ENCODE measurements at regions not wholly inside any gene's neighbourhood (a gene's known extent, or its start where the extent isn't known, plus 50 kb on each side); places are given as distances from the start of the nearest gene placed in this dataset.

DNA sequence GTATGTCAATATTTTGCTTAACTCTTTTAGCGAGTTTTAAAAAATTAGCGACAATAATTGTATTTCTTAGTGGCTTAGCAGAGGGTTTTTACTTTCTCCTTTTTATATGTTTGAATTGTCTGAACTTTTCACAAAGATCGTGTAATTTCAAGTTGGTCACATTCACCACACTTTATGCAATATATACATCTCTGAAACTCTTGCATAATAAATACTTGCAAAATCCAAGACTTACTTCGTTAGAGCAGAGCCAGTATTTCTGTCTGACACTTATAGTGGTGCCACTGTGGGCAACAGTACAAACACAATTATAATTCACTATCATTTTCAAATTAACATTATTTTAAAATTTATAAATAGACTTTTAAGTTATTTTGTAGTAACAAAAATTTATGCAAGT is 62.0 kb downstream of the SUCNR1 start:
- ChIA-PET POLR2A (no interaction called here), CTCF (no interaction called here)
- H3K27ac ChIP-seq (ENCODE audit: low read depth, low read length) = no peak overlapping the region
- TF ChIP-seq, protein P1, sequence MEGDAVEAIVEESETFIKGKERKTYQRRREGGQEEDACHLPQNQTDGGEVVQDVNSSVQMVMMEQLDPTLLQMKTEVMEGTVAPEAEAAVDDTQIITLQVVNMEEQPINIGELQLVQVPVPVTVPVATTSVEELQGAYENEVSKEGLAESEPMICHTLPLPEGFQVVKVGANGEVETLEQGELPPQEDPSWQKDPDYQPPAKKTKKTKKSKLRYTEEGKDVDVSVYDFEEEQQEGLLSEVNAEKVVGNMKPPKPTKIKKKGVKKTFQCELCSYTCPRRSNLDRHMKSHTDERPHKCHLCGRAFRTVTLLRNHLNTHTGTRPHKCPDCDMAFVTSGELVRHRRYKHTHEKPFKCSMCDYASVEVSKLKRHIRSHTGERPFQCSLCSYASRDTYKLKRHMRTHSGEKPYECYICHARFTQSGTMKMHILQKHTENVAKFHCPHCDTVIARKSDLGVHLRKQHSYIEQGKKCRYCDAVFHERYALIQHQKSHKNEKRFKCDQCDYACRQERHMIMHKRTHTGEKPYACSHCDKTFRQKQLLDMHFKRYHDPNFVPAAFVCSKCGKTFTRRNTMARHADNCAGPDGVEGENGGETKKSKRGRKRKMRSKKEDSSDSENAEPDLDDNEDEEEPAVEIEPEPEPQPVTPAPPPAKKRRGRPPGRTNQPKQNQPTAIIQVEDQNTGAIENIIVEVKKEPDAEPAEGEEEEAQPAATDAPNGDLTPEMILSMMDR (IDR thresholded peaks at IDR 0.05; ENCODE audit: low read depth, low read length) = no peak
- H3K4me3 ChIP-seq (ENCODE audit: low read depth, low read length) = no peak overlapping the region
- DNase-seq (ENCODE audit: low read depth, low spot score) = no peak
- no peaks in the 10 kb centered on the region for H3K9me3 ChIP-seq (ENCODE audit: control insufficient read depth, insufficient read depth, low read length)
- no peaks in the 10 kb centered on the region for H3K27me3 ChIP-seq (ENCODE audit: control insufficient read depth, insufficient read depth, low read length)

DNA sequence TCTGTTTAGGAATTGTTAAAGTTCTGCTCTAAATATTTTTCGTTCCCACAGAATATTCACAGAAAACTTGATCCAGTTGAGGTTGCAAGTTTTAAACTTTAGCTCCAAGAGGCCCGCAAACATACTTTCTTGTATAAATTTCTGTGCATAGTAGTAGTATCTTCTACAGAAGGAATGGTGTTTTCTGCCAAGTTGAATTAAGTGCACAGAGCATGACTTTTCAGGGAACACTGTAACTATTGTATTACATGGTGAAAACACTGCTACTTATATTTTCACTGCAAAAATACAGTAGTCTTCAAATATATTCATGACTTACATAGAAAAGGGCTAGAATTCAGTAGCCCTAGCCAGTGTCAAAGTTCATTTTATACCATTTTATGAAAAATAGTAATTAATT is 67.0 kb downstream of the SUCNR1 start:
- CTCF ChIA-PET = interaction anchor here (1.7 to 1.8 kb wide), 2 partner anchors 21 to 504 kb away, joined by 4 to 5 read pairs; no protein-coding TSS in a partner anchor
- H3K9me3 ChIP-seq (ENCODE audit: control insufficient read depth, insufficient read depth, low read length) = no peaks in the 10 kb centered on the region
- no peak for DNase-seq (ENCODE audit: low read depth, low spot score)
- no peak overlapping the region for H3K4me3 ChIP-seq (ENCODE audit: low read depth, low read length)
- TF ChIP-seq, protein P1 (IDR thresholded peaks at IDR 0.05; ENCODE audit: low read depth, low read length) = no peak
- no peak overlapping the region for H3K27ac ChIP-seq (ENCODE audit: low read depth, low read length)
- no peaks in the 10 kb centered on the region for H3K27me3 ChIP-seq (ENCODE audit: control insufficient read depth, insufficient read depth, low read length)
- POLR2A ChIA-PET = no interaction called here

DNA sequence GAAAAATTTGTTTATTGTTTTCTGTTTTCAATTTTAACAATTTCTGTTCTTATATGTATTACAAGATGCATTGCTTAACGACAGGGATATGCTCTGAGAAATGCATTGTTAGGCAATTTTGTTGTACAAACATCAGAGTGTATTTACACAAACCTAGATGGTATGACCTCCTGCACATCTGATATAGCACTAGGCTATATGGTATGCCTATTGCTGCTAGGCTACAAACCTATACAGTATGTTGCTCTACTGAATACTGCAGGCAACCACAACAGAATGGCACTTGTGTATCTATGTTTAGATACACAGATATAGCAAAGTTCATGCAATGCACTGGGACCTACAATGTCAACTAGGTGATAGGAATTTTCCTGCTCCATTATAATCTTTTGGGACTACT is 70.1 kb downstream of the SUCNR1 start:
- ChIA-PET CTCF (no interaction called here), POLR2A (no interaction called here)
- Histone ChIP-seq H3K9me3 (ENCODE audit: control insufficient read depth, insufficient read depth, low read length) (no peaks in the 10 kb centered on the region), H3K27ac (ENCODE audit: low read depth, low read length) (no peak overlapping the region), H3K4me3 (ENCODE audit: low read depth, low read length) (no peak overlapping the region), H3K27me3 (ENCODE audit: control insufficient read depth, insufficient read depth, low read length) (no peaks in the 10 kb centered on the region)
- no peak for DNase-seq (ENCODE audit: low read depth, low spot score)
- TF ChIP-seq, protein P1 (IDR thresholded peaks at IDR 0.05; ENCODE audit: low read depth, low read length) = no peak

DNA sequence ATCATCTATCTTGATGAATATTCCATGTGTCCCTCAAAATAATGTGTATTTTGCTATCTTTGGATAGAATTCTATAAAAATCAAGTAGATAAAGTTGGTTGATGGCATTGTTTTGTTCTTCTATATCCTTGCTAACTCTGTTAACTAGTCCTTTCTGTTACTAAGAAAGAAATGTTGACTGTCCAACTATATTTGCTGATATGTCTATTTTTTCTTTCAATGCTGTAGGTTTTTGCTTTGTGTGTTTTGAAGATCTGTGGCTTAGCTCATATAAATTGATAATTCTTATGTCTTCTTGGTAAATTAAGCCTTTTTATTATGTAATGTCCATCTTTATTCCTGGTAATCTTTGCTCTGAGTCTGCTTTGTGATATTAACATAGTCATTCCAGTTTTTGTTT is 70.9 kb downstream of the SUCNR1 start:
- H3K9me3 ChIP-seq (ENCODE audit: control insufficient read depth, insufficient read depth, low read length) = no peaks in the 10 kb centered on the region
- no peak overlapping the region for H3K27ac ChIP-seq (ENCODE audit: low read depth, low read length)
- H3K4me3 ChIP-seq (ENCODE audit: low read depth, low read length) = no peak overlapping the region
- no peaks in the 10 kb centered on the region for H3K27me3 ChIP-seq (ENCODE audit: control insufficient read depth, insufficient read depth, low read length)
- no peak for DNase-seq (ENCODE audit: low read depth, low spot score)
- CTCF ChIA-PET = no interaction called here
- TF ChIP-seq, protein P1 (IDR thresholded peaks at IDR 0.05; ENCODE audit: low read depth, low read length) = no peak
- POLR2A ChIA-PET = no interaction called here

GRCh38 chr3:151946606-151947005 is 73.2 kb downstream of the SUCNR1 start:
- Histone ChIP-seq H3K27me3 (ENCODE audit: control insufficient read depth, insufficient read depth, low read length) (no peaks in the 10 kb centered on the region), H3K9me3 (ENCODE audit: control insufficient read depth, insufficient read depth, low read length) (no peaks in the 10 kb centered on the region), H3K27ac (ENCODE audit: low read depth, low read length) (no peak overlapping the region), H3K4me3 (ENCODE audit: low read depth, low read length) (no peak overlapping the region)
- POLR2A ChIA-PET = no interaction called here
- TF ChIP-seq, protein P1 (IDR thresholded peaks at IDR 0.05; ENCODE audit: low read depth, low read length) = no peak
- CTCF ChIA-PET = no interaction called here
- no peak for DNase-seq (ENCODE audit: low read depth, low spot score)
